Left lung (tissue), 4 donors: ENCODE measurements at regions not wholly inside any gene's neighbourhood (a gene's known extent, or its start where the extent isn't known, plus 50 kb on each side); places are given as distances from the start of the nearest gene placed in this dataset.

ENCODE experiments used
- ATAC-seq: fragments of 200-7000 bp; cut with Tn5 transposase; one replicate; pipeline ENCODE4 v1.9.1; 2020; ENCODE audit warnings: moderate library complexity
- DNase-seq, 4 donors: peaks; one replicate each; pipeline ENCODE4 v3.0.0-alpha.2; 2013 to 2020
- H3K27ac ChIP-seq, 2 donors: fragments of 200-600 bp; sonication (generic) in 1 of 2; one replicate each; pipeline versions ENCODE4 v1.5.0 to v1.8.0; 2020 to 2021
- H3K27me3 ChIP-seq, 2 donors: fragments of 200-600 bp; sonication (generic) in 1 of 2; one replicate each; pipeline versions ENCODE4 v1.5.0 to v1.8.0; 2020 to 2021
- H3K36me3 ChIP-seq, 2 donors: fragments of 200-600 bp; sonication (generic) in 1 of 2; one replicate each; pipeline versions ENCODE4 v1.5.0 to v1.8.0; 2020 to 2021
- H3K4me1 ChIP-seq, 2 donors: fragments of 200-600 bp; one replicate each; pipeline ENCODE4 v1.8.0; 2021
- H3K4me3 ChIP-seq, 2 donors: fragments of 200-600 bp; sonication (generic) in 1 of 2; one replicate each; pipeline versions ENCODE4 v1.5.0 to v1.8.0; 2020 to 2021; ENCODE audit warnings: mild to moderate bottlenecking in 1 of 2
- H3K9me3 ChIP-seq, 2 donors: fragments of 200-600 bp; sonication (generic) in 1 of 2; one replicate each; pipeline versions ENCODE4 v1.5.0 to v1.8.0; 2020 to 2021
- intact Hi-C, 2 donors: fragments of 100-400 bp; cut with DNase I; formaldehyde crosslinking; loops; one replicate each; pipeline versions ENCODE4 v1.11.2 to v1.14.2; 2022
- TF ChIP-seq, protein P1 (sequence below), 2 donors: fragments of 200-600 bp; sonication (generic) in 1 of 2; IDR thresholded peaks; one replicate each; pipeline versions ENCODE4 v1.5.0 to v1.8.0; 2021; ENCODE audit warnings: antibody characterized with exemption in 2 of 2
- donor health status: DM: no; HTN: yes; CAD: no.
- donor health status: DM: no; HTN: no; CAD: no.

DNA sequence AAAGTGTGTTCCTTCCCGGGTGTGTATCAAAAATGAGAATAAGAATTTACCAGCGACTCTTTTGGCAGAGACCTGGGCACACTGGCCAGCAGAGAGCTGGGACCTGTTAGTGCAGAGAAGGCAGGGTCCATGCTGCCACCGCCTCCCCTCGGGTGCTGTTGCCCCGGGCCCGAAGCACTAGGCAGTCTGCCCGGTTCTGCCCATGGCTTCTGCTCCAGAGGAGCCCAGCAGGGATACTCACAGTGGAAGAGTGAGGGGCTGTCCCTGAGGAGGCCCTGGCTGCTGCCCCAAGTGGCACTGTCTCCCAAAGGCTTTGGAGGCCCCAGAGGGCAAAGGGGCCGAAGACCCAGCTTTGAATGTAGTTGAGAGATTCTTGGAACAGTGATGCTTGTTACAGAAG, 80.5 kb downstream of the MIS18A start:
- Histone ChIP-seq H3K4me1 (no peaks in the 10 kb centered on the region), H3K4me3 (no peak overlapping the region), H3K27ac (no peak overlapping the region), H3K36me3 (no peaks in the 10 kb centered on the region), H3K9me3 (no peaks in the 10 kb centered on the region), H3K27me3 (no peaks in the 10 kb centered on the region)
- intact Hi-C loops = no loop called here
- TF ChIP-seq, protein P1, sequence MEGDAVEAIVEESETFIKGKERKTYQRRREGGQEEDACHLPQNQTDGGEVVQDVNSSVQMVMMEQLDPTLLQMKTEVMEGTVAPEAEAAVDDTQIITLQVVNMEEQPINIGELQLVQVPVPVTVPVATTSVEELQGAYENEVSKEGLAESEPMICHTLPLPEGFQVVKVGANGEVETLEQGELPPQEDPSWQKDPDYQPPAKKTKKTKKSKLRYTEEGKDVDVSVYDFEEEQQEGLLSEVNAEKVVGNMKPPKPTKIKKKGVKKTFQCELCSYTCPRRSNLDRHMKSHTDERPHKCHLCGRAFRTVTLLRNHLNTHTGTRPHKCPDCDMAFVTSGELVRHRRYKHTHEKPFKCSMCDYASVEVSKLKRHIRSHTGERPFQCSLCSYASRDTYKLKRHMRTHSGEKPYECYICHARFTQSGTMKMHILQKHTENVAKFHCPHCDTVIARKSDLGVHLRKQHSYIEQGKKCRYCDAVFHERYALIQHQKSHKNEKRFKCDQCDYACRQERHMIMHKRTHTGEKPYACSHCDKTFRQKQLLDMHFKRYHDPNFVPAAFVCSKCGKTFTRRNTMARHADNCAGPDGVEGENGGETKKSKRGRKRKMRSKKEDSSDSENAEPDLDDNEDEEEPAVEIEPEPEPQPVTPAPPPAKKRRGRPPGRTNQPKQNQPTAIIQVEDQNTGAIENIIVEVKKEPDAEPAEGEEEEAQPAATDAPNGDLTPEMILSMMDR (IDR thresholded peaks at IDR 0.05) = no peak
- DNase-seq = no peak
- ATAC-seq = no peak

DNA sequence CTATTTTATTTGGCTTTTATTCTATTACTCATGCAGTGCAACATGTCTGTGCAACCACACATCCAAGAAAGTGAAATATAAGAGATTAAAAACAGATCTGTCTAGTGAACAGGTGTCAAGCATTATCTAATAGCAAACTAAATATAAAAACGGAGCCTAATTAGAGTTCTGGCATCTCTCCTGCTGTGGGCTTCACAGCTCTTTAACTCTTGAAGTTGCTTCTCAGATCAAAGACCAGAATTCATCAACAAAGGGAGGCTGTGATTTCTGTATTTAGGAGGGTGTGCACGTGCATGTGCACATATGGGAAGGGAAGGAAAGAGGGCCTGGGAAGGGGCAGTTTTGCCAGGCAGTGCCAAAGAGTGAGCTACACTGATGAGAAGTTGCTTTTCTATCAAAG, 81.0 kb downstream of the MIS18A start:
- intact Hi-C loops = no loop called here
- Histone ChIP-seq H3K4me3 (no peak overlapping the region), H3K9me3 (no peaks in the 10 kb centered on the region), H3K4me1 (no peaks in the 10 kb centered on the region), H3K27ac (no peak overlapping the region), H3K36me3 (no peaks in the 10 kb centered on the region), H3K27me3 (no peaks in the 10 kb centered on the region)
- TF ChIP-seq, protein P1 (IDR thresholded peaks at IDR 0.05) = no peak
- no peak for DNase-seq
- ATAC-seq = no peak

DNA sequence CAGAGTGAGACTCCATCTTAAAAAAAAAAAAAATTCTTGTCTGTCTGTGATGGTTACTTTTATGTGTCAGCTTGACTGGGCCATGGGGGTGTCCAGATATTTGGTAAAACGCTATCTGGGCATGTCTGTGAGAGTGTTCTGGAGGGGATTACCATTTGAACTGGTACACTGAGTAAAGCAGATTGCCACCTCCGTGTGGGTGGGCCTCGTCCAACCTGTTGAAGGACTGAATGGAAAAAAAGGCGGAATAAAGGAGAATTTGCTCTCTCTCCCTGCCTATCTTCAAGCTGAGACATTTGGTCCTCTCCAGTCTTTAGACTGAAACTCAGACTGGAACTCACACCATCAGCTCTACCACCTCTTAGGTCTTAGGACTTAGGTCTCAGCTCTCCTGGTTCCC, 82.8 kb downstream of the MIS18A start:
- Histone ChIP-seq H3K27ac (no peak overlapping the region), H3K4me3 (no peak overlapping the region), H3K36me3 (no peaks in the 10 kb centered on the region), H3K4me1 (no peaks in the 10 kb centered on the region), H3K9me3 (no peaks in the 10 kb centered on the region), H3K27me3 (no peaks in the 10 kb centered on the region)
- no peak for ATAC-seq
- no peak for DNase-seq
- intact Hi-C loops = no loop called here
- TF ChIP-seq, protein P1 (IDR thresholded peaks at IDR 0.05) = no peak

DNA sequence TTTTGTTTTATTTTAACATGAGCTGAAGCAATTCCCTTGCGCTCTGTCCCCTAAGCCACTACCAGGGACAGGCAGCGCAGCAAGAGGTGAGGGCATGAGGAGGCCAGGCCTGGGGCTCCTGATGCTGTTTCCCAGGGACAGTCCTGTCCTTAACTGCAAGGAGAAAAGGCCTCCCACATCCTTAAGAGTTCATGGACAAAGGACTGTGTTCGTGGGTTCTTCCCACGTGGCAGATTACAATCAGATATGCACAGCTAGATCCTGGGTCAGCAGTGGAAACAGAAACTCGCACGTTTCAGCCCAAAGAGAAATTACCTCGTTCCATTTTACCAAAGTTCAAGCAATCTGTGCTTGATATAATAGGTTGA, 85.8 kb downstream of the MIS18A start:
- H3K27ac ChIP-seq = no peak overlapping the region
- intact Hi-C loops = no loop called here
- DNase-seq (no peak), ATAC-seq (no peak)
- TF ChIP-seq, protein P1 (IDR thresholded peaks at IDR 0.05) = no peak
- H3K36me3 ChIP-seq = no peaks in the 10 kb centered on the region
- H3K4me3 ChIP-seq = no peak overlapping the region
- H3K9me3 ChIP-seq = no peaks in the 10 kb centered on the region
- H3K4me1 ChIP-seq = no peaks in the 10 kb centered on the region
- no peaks in the 10 kb centered on the region for H3K27me3 ChIP-seq

DNA sequence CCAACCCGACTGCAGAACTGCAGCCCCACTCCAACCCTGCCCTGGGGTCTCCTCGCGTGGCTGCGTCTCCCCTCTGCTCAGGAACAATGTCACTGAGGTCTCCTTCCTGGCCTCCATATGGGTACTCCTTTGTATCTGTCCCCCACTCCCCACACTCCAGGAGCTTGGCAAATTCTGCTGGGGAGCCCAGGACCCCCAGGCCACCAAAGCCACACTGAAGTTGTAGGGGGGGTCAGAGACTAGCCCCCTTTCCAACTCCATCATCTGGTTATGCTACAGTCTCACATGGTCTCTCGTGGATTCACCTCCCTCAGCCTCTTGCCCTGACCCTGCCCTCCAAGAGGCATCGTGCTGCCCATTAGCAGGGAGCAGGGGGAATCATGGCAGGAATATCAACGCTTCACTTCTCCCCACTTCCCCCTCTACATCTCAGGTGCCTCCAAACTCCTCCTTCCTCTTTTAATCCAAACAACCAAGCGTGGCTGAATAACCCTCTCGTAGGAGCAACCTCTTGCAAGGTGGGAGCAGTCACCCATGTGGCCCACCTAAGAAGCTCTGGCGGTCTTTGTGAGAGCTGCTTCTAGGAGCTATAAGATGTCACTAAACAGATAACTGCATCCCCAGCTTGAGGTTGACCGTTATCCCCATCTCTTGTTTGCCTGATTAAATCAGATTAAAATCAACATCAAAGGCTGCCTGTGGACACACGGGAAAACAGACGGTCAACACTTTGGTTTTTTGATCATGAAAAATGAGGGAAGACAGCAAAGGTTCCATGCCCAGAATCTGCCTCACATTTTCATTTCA, 86.4 kb downstream of the MIS18A start:
- intact Hi-C loops = no loop called here
- TF ChIP-seq, protein P1 (IDR thresholded peaks at IDR 0.05) = no peak
- DNase-seq = no peak
- no peak overlapping the region for H3K4me3 ChIP-seq
- no peaks in the 10 kb centered on the region for H3K4me1 ChIP-seq
- H3K9me3 ChIP-seq = no peaks in the 10 kb centered on the region
- no peak overlapping the region for H3K27ac ChIP-seq
- ATAC-seq = no peak
- no peaks in the 10 kb centered on the region for H3K27me3 ChIP-seq
- H3K36me3 ChIP-seq = no peaks in the 10 kb centered on the region
